HEK293T (cell line): ENCODE measurements at regions not wholly inside any gene's neighbourhood (a gene's known extent, or its start where the extent isn't known, plus 50 kb on each side); places are given as distances from the start of the nearest gene placed in this dataset.

ENCODE experiments used
- CTBP1 ChIP-seq: fragments of 450-650 bp; IDR thresholded peaks from 2 replicates; pipeline ENCODE4 v1.6.1; 2016; ENCODE audit warnings: borderline replicate concordance
- ELF4 ChIP-seq: fragments of 450-650 bp; IDR thresholded peaks from 2 replicates; pipeline ENCODE4 v1.6.1; 2017; ENCODE audit warnings: antibody characterized with exemption
- FOXK2 ChIP-seq: fragments of 450-650 bp; IDR thresholded peaks from 2 replicates; pipeline ENCODE4 v1.6.1; 2016; ENCODE audit warnings: mild to moderate bottlenecking
- HDGF ChIP-seq: fragments of 450-650 bp; IDR thresholded peaks from 2 replicates; pipeline ENCODE4 v1.6.1; 2017; ENCODE audit warnings: antibody characterized with exemption, borderline replicate concordance
- L3MBTL2 ChIP-seq: fragments of 450-650 bp; conservative IDR thresholded peaks from 2 replicates; pipeline ENCODE4 v1.6.1; 2016; ENCODE audit warnings: mild to moderate bottlenecking
- LEF1 ChIP-seq: fragments of 450-650 bp; IDR thresholded peaks from 2 replicates; pipeline ENCODE4 v1.6.1; 2017; ENCODE audit warnings: mild to moderate bottlenecking, borderline replicate concordance
- NFRKB ChIP-seq: fragments of 450-650 bp; IDR thresholded peaks from 2 replicates; pipeline ENCODE4 v1.6.1; 2016; ENCODE audit warnings: mild to moderate bottlenecking, moderate library complexity
- PKNOX1 ChIP-seq: fragments of 450-650 bp; IDR thresholded peaks from 2 replicates; pipeline ENCODE4 v1.6.1; 2016
- SP1 ChIP-seq: fragments of 450-650 bp; IDR thresholded peaks from 2 replicates; pipeline ENCODE4 v1.6.1; 2017
- SUZ12 ChIP-seq: fragments of 450-650 bp; IDR thresholded peaks from 2 replicates; pipeline ENCODE4 v1.6.1; 2016; ENCODE audit warnings: mild to moderate bottlenecking
- TARDBP ChIP-seq: fragments of 450-650 bp; IDR thresholded peaks from 2 replicates; pipeline ENCODE4 v1.6.1; 2016

- TF ChIP-seq CTBP1 (no peak), HDGF (no peak), L3MBTL2 (no peak), FOXK2 (no peak), NFRKB (no peak), SP1 (no peak), PKNOX1 (no peak), SUZ12 (no peak), LEF1 (no peak), TARDBP (no peak), ELF4 (no peak)
These were observed 246.6 kb downstream of the TAF11L14 start for GRCh38 chr5:17880869-17881268.
